Endodermal cell (in vitro differentiated cells): ENCODE measurements at regions not wholly inside any gene's neighbourhood (a gene's known extent, or its start where the extent isn't known, plus 50 kb on each side); places are given as distances from the start of the nearest gene placed in this dataset.

Experiments
- DNase-seq: peaks from one replicate; pipeline ENCODE4 v3.0.0-alpha.2; 2017
- H3K27ac ChIP-seq: 2 replicates; pipeline ENCODE4 v1.5.1; 2013; ENCODE audit warnings: mild to moderate bottlenecking, low read depth, low read length, moderate library complexity
- H3K27me3 ChIP-seq: 2 replicates; pipeline ENCODE4 v1.6.1; 2013; ENCODE audit warnings: mild to moderate bottlenecking, low read length, moderate library complexity; ENCODE audit not compliant: insufficient read depth, control insufficient read depth, poor library complexity, severe bottlenecking
- H3K36me3 ChIP-seq: 2 replicates; pipeline ENCODE4 v1.7.0; 2013; ENCODE audit warnings: mild to moderate bottlenecking, low read length, moderate library complexity; ENCODE audit not compliant: control insufficient read depth, insufficient read depth
- H3K4me1 ChIP-seq: one replicate; pipeline ENCODE4 v1.7.0; 2013; ENCODE audit warnings: low read length; ENCODE audit not compliant: control insufficient read depth, insufficient read depth
- H3K4me3 ChIP-seq: 2 replicates; pipeline ENCODE4 v1.5.1; 2013; ENCODE audit warnings: mild to moderate bottlenecking, low read length, moderate library complexity
- H3K9ac ChIP-seq: 2 replicates; pipeline ENCODE4 v1.6.1; 2013; ENCODE audit warnings: mild to moderate bottlenecking, low read length, moderate library complexity; ENCODE audit not compliant: poor library complexity, severe bottlenecking; ENCODE audit errors: extremely low read depth
- H3K9me3 ChIP-seq: 2 replicates; pipeline ENCODE4 v1.6.1; 2013; ENCODE audit warnings: mild to moderate bottlenecking, low read length, moderate library complexity; ENCODE audit not compliant: control insufficient read depth
- H3K27ac Mint-ChIP-seq: 2 replicates; pipeline ENCODE4 v1.8.0; 2020; ENCODE audit warnings: mixed read lengths
- H3K27me3 Mint-ChIP-seq: 2 replicates; pipeline ENCODE4 v1.8.0; 2021; ENCODE audit warnings: mild to moderate bottlenecking, mixed read lengths; ENCODE audit not compliant: insufficient read depth
- H3K36me3 Mint-ChIP-seq: 2 replicates; pipeline ENCODE4 v1.8.0; 2020; ENCODE audit warnings: low read depth, mixed read lengths
- H3K4me1 Mint-ChIP-seq: 2 replicates; pipeline ENCODE4 v1.8.0; 2020; ENCODE audit warnings: mixed read lengths
- H3K4me3 Mint-ChIP-seq: 2 replicates; pipeline ENCODE4 v1.8.0; 2020; ENCODE audit warnings: mild to moderate bottlenecking, moderate library complexity, mixed read lengths
- H3K9me3 Mint-ChIP-seq: 2 replicates; pipeline ENCODE4 v1.8.0; 2020; ENCODE audit warnings: mild to moderate bottlenecking, mixed read lengths
- WGBS, 2 experiments: methylation state at CpG; one replicate each; pipeline versions ENCODE4 v1.1.5 to v1.1.7; 2013; ENCODE audit warnings: missing lambda C conversion rate in 2 of 2, mixed read lengths in 1 of 2; ENCODE audit not compliant: insufficient coverage in 1 of 2, insufficient read length in 1 of 2; 5-methylcytosine and 5-hydroxymethylcytosine counted together
- TF ChIP-seq, protein P1 (sequence below): fragments of 200-600 bp; sonication (generic); conservative IDR thresholded peaks from 2 replicates; pipeline ENCODE4 v1.5.0; 2021; ENCODE audit warnings: antibody characterized with exemption, mild to moderate bottlenecking

DNA sequence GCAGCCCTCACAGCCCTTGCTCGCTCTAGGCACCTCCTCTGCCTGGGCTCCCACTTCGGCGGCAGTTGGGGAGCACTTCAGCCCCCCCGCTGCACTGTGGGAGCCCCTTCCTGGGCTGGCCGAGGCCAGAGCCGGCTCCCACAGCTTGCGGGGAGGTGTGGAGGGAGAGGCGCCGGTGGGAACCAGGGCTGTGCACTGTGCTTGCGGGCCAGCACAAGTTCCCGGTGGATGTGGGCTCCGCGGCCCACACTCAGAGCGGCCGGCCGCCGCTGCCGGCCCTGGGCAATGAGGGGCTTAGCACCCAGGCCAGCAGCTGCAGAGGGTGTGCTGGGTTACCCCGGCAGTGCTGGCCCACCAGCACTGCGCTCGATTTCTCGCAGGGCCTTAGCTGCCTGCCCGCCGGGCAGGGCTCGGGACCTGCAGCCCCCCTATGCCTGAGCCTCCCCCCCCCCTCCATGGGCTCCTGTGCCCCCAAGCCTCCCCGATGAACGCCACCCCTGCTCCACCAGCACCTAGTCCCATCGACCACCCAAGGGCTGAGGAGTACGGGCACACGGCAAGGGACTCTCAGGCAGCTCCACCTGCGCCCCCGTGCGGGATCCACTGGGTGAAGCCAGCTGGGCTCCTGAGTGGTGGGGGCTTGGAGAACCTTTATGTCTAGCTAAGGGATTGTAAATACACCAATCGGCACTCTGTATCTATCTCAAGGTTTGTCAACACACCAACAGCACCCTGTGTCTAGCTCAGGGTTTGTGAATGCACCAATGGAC is 224.8 kb downstream of the ZNF608 start:
- Histone ChIP-seq H3K36me3 (no peaks in the 10 kb centered on the region), H3K27me3 (no peaks in the 10 kb centered on the region), H3K9ac (no peak overlapping the region), H3K27ac (no peak overlapping the region), H3K4me3 (no peak overlapping the region), H3K4me1 (no peaks in the 10 kb centered on the region), H3K9me3 (no peaks in the 10 kb centered on the region)
- Mint-ChIP-seq H3K36me3 (peaks cover 15% of the 10 kb centered on the region), H3K27me3 (no peaks in the 10 kb centered on the region), H3K4me3 (no peak overlapping the region), H3K4me1 (peaks cover 2% of the 10 kb centered on the region), H3K27ac (no peak overlapping the region), H3K9me3 (peaks cover 17% of the 10 kb centered on the region)
- 87 to 88% methylated on average over 3 to 34 of the region's 34 CpGs for WGBS, 2 experiments
- DNase-seq = no peak
- TF ChIP-seq, protein P1, sequence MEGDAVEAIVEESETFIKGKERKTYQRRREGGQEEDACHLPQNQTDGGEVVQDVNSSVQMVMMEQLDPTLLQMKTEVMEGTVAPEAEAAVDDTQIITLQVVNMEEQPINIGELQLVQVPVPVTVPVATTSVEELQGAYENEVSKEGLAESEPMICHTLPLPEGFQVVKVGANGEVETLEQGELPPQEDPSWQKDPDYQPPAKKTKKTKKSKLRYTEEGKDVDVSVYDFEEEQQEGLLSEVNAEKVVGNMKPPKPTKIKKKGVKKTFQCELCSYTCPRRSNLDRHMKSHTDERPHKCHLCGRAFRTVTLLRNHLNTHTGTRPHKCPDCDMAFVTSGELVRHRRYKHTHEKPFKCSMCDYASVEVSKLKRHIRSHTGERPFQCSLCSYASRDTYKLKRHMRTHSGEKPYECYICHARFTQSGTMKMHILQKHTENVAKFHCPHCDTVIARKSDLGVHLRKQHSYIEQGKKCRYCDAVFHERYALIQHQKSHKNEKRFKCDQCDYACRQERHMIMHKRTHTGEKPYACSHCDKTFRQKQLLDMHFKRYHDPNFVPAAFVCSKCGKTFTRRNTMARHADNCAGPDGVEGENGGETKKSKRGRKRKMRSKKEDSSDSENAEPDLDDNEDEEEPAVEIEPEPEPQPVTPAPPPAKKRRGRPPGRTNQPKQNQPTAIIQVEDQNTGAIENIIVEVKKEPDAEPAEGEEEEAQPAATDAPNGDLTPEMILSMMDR = no peak

DNA sequence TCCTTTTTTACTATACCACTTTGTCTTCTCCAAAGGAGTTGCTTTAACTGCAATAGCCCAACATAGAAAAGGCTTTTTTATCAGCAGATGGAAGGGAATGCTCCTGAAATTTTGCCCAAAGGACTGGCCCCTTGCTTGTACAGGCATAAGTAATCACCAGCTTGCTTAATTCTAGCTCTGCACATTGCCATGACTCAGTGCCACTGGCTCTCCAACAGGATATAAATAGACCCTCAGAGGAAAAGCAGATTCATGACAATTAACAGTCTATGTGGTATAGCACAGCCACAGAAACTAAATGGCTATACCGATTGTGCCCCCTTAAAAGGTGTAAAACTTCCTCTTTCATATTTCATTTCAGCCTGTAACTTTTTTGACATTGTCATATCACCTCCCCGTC is 227.0 kb downstream of the ZNF608 start:
- H3K27ac ChIP-seq = no peak overlapping the region
- H3K36me3 ChIP-seq = no peaks in the 10 kb centered on the region
- H3K4me1 Mint-ChIP-seq = peaks cover 6% of the 10 kb centered on the region
- no peaks in the 10 kb centered on the region for H3K4me1 ChIP-seq
- WGBS, 2 experiments = 57 to 67% methylated on average over 2 of the region's 2 CpGs
- H3K27ac Mint-ChIP-seq = no peak overlapping the region
- DNase-seq = no peak
- no peak overlapping the region for H3K9ac ChIP-seq
- no peaks in the 10 kb centered on the region for H3K9me3 ChIP-seq
- no peak overlapping the region for H3K4me3 ChIP-seq
- no peaks in the 10 kb centered on the region for H3K27me3 ChIP-seq
- peaks cover 10% of the 10 kb centered on the region for H3K36me3 Mint-ChIP-seq
- TF ChIP-seq, protein P1 = no peak
- H3K9me3 Mint-ChIP-seq = peaks cover 11% of the 10 kb centered on the region
- H3K27me3 Mint-ChIP-seq = no peaks in the 10 kb centered on the region
- H3K4me3 Mint-ChIP-seq = no peak overlapping the region

DNA sequence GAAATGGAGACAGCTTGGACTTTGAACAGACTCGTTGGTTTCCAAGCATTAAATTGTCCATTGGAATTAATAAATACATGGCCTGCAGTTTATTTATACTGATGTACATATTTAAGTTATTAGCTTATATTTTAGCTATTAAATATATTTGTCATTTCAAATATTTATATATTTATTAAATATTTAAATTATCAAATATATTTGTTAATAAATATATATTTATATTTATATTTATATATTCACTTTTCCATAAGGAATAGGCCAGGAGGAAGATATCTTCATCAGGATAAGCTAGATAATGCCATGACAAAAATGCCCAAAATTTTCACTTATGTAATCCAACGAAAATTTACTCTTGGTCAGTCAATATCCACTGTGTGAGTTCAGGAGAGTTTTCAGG is 229.9 kb downstream of the ZNF608 start:
- 91% methylated on average over 2 of the region's 2 CpGs; no CpG with 5 or more reads in 1 of the 2 experiments for WGBS, 2 experiments
- H3K27ac Mint-ChIP-seq = no peak overlapping the region
- Histone ChIP-seq H3K27ac (no peak overlapping the region), H3K27me3 (no peaks in the 10 kb centered on the region), H3K9me3 (no peaks in the 10 kb centered on the region), H3K4me3 (no peak overlapping the region), H3K9ac (no peak overlapping the region), H3K4me1 (peaks cover 7% of the 10 kb centered on the region), H3K36me3 (no peaks in the 10 kb centered on the region)
- peaks cover 23% of the 10 kb centered on the region for H3K4me1 Mint-ChIP-seq
- no peaks in the 10 kb centered on the region for H3K27me3 Mint-ChIP-seq
- peaks cover 3% of the 10 kb centered on the region for H3K9me3 Mint-ChIP-seq
- no peak for DNase-seq
- H3K36me3 Mint-ChIP-seq = peaks cover 2% of the 10 kb centered on the region
- no peak overlapping the region for H3K4me3 Mint-ChIP-seq
- TF ChIP-seq, protein P1 = no peak
